NCI-H1092 (cell line): ENCODE measurements at regions not wholly inside any gene's neighbourhood (a gene's known extent, or its start where the extent isn't known, plus 50 kb on each side); places are given as distances from the start of the nearest gene placed in this dataset.
"Not testable (repeated sequence)": the region's sequence is repeated elsewhere in the genome, so short reads cannot be mapped to it uniquely, and the experiment has no call there.

Source experiments
- DNase-seq: peaks from one replicate; lab custom pipeline; 2025; lab: John Stamatoyannopoulos, UW

DNA sequence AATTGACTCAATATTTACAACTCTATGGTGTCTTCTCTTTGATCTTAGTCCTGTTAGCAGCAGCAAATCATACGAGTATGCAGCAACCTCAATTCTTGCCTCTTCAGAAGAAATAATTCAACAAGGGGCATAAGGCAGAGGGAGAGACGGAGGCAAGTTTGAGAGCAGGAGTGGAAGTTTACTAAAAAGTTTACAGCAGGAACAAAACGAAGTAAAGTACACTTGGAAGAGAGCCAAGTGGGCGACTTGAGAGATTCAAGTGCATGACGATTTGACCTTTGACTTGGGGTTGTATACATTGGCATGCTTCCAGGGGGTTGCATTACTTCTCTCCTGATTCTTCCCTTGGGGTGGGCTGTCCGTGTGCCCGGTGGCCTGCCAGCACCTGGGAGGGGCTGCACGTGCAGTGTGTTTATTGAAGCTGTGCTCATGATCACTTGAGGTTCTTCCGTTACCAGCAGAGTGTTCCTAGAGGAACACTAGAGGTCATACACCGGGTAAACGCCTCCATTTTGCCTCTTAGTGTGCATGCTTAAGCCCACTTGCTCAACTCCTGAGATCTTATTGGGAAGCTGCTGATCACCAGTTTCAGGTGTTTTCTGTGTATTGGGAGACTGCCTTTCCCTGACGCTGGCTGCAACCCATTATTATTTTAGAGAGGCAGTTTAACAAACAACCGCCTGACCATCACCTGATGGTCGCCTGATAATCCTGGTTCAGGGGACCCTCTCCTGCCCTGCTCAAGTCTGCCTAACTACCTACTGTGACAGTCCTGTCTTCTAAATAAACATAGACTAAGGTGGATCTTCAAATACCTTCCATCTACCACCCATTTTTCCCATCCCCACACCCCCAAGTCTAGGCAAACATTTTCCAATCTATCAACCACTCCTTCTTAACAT, 172.4 kb upstream of the MYLIP start:
- DNase-seq = no peak

DNA sequence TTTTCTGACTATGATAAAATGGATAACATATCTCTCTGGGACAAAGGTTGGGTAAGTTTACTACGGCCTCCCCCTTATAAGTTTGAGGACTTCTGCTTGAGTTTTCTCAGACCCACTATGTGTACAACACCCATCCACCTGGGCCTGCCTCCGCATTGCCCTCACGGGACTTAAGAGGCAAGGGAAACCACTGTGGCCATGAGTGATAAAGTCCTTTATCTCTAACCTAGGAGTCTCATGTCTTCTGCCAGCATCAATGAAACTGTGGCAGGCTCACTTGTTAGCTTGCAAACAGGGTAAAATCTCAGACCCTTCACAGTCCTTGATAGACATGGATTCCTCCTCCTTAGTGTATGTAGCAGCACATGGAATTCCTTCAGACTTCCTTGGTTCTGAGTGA, 173.4 kb upstream of the MYLIP start:
- DNase-seq = no peak

DNA sequence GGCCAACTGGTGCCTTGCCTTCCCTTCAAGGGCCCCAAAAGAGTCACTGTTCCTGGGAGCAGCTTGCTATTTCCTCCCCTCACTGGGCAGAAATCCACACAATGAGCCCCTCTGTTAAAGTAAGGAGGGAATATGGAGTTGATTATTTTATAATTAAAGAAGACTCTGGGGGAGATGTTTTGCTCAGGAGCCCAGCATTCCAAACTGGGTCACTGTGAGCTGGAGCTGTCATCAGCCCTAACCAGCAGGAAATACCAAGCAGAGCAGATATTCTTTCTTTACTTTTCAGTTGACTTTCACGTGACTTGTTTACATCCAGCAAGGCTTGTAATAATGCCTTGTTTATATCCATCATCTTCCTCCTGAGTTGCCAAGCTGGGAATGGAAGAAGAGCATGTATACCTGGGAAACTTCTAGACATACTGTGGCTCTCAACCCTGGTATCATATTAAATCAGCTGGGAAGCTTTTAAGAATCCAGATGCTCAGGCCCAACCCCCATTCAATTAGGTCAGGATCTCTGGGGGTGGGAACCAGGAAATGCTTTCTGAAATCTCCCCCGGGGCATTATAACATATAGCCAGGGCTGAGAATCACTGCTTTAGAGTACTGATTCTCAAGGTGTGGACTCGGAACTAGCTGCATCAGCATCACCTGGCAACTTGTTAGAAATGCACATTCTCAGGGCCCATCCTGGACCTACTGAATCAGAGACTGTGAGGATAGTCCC, 175.6 kb upstream of the MYLIP start:
- no peak for DNase-seq

DNA sequence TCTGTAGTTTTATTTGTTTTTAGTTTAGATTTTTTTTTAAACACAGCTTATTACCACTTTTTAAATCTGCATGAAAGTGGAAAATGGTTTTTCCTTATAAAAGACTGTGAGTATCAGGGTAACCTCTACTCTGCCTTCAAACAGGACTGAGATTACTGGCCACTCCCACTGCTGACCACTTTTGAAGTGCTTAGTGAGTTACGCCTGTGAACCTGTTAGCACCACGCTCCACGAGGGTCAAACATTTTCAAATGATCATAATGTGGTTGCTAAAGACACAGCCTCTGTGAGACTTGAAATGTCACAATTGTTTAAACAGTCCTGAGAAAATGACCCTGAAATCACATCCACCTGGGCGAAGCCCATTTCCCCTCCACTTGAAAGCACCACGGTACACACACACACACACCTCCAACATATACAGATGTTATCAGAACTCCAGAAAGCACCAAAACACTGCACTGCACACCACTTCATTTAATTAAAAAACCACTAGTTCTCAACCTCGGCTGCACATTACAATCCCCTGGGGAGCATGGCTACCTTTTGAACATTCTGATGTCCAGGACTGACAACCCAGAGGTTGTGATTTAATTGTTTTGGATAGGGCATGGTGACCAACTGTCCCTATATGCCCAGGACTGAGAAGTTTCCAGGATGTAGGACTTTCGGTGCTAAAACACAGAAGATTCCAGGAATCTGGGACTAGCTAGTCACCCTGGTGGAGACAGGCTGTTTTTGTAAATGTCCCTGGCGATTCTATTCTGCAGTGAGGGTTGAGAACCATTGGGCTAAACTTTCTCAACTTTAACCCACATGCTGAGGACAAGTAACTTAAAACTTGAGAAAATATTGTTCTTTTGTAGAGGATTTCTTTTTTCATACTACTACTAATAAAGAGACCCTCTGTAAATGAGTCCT, 176.4 kb upstream of the MYLIP start:
- DNase-seq = no peak

DNA sequence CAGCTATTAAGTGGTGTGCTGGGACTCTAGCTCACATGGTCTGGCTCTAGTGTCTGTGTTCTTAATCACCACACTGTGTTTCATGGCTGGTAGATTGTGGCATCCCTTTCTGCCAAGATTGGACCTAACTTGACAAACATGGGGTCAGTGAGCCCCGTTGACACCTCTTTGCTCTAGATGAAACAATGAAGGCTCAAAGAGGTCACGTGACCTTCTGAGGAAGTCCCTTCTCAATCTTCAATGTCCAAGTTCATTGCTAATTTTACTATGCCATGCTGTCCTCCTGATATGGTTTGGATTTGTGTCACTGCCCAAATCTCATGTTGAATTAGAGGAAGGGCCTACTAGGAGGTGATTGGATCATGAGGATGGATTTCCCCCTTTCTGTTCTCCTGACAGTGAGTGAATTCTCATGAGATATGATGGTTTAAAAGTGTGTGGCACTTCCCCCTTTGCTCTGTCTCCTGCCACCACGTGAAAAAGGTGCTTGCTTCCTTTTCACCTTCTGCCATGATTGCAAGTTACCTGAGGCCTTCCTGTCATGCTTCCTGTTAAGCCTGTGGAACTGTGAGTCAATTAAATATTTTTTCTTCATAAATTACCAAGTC, 177.8 kb upstream of the MYLIP start:
- no peak for DNase-seq

DNA sequence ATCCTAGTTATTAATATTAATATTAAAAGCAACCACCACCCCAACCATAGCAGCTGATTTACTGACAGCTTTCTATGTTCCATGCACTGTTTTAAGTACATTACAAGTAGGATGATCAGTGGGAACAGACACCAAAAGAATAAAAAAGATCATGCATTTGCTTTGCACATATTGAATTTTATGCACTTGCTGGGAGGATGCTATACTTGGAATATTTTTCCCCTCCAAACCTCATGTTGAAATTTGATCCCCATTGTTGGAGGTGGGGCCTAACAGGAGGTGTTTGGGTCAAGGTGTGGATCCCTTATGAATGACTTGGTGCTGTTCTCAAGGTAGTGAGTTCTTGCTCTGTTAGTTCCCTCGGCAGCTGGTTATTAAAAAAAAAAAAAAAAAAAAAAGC, 178.9 kb upstream of the MYLIP start:
- no peak for DNase-seq

DNA sequence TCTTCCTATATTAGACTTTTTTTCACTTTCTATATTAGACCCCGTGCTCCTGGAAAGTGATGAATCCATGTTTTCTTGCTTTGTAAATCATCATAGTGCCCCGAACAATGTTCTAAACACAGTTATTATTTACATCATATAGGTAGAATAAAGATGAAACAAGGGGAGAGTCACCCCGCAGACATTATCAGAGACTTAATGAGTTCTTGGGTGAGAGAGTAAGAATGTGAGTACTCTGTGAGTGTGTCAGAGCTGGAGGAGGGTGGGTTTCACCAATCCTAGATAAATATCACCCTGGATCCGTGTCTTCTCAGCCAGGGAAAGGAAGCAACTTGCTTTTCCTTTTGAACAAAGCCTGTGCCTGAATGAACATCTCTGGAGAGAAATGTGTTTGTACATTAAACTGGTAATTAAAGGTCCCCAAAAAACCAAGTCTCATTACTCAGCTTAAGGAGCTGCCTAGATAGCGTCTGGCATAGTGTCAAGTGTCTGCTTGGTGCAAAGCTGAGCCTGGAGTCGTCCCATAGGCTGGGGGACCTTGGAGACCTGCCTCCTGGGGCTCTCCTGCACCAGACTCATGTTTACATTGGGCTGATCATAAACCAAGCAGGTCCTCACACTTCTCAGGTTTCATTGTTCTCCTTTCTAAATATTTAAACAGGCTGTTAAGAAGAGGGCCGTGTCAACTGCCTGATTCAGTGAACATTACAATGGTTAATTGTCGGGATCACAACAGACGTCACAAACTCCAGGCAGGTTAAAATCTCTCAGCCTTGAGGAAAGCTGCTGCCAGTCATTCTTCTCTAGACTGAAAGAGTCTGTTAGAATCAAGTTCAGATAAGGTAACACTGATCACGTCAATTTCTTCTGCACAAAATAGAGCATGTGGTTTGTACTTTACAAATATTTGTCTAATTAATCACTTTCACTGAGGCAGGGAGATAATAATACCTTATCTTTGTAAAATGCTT, 179.7 kb upstream of the MYLIP start:
- peak; percentile 38 for DNase-seq

DNA sequence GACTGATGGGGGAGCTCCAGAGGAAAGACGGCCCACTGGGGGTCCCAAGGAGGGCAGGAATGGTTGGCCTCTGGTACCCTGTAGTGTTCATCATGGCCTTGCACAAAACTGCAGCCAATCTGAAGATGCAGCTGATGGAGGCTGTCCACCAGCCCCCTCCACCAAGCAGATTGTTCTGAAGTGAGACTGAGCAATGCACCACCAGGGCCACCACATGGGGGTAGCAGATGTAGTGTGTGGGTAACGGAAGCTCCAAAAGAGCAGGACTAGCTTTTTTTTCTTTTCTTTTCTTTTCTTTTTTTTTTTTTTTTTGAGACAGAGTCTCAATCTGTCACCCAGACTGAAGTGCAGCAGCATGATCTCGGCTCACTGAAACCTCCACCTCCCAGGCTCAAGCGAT, 181.0 kb upstream of the MYLIP start:
- DNase-seq = no peak

DNA sequence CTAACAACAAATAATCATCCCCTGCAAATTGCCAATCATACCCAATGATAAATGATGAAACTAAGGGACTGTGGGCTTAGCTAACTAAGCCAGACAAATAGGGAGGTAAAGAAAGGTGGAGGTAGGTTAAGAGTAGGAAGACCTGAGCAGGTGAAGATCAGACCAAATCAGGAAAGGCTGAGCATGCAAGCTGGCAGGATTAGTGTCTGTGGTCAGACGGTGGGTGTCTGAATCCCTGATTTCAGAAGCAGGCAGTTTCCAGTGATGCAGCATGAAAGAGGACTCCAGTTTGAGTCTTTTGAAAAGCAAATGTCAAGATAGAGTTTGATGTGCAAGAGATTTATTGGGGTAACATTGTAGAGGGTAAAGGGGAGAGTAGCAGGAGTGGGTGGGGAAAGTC, 181.4 kb upstream of the MYLIP start:
- no peak for DNase-seq

DNA sequence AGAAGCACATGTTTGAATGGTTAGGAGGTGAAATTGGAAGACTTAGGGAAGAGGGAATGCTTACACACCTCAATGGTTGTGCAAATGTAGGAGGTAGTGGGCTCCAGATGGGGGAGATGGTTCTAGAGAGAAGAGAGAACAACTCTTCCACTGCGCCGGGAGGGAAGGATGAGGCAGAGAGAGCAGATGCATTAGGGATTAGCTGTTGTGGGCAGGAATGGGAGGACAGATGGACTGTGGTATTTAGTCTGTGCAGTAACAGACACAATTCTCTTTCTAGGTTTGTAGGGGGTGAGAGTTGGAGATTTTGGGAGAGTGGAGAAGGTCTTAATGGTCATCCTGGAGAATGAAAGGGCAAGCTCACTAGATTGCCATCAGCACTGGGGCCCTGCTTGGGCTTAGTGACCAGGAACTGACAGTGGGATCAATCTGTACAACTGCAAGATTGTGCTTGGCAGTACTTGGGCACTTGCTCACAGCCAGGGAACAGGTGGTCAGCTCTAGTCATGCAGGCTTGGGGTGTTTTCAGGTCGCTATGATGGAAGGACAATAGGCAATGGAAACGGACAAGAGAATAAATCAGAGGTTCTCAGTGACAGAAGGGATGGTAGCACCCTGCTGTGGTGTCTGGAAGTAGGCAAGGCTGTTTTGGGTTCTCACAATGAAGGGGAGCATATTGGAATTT, 182.0 kb upstream of the MYLIP start:
- no peak for DNase-seq

DNA sequence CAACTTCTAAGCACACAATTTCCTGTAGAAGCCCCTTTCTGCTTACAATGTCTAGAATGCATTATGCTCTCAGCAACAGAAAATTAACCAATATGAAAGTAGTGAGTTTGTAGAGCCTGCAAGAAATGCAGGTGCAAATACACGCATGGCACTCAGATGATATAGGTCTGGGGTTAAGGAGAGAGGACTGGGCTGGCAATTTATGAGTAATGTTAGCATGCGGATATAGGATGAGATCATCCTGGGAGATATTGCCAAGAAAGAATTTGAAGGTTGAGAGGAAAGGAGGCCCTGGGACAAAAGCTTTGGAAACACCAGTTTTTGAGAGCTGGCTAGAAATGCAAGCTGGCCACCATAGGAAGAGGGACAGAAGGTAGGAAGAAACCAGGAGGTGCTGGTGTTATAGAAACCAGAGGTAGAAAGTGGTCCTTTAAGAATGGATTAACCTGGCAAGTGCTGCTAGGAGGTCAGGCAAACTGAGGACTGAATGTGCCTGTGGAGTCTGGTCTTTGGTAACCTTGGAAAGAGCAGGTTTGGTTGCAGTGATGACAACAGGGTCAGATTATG, 183.2 kb upstream of the MYLIP start:
- no peak for DNase-seq

DNA sequence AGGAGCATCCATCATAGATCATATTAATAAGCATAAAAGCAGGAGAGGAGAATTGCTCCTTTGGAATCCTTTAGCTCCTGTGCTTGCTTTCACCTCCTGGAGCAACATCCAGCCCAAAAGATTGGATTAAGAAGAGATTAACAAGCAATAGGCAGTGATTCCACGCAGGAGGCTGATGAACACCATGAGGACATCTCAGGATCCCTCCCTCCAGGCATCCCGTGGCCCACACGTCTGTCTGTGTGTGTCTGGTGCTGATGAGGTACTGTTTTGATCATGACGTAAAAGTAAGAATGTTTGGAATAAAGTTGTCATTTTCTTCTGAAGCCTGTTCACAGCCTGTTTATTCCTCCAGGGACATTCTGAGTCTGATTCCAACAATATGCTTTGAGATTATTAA, 185.5 kb upstream of the MYLIP start:
- no peak for DNase-seq

DNA sequence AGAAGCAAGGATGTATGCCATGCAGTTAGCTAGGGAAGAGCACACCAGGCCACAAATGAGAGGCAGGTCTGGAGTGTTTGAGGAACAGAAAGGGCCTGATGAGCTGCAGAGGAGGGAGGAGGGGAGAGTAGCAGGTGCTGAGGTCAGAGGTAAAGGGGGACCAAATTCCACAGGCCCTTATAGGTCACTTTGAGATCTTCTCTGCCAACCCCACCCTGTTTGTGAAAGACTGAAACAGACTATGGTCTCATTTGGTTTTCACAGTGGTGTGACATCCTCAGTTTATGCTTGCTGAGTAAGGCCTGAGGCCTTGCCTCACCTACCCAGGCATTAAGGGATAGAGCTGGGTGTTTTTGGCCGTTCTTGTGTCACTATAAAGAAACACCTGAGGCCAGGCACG, 187.7 kb upstream of the MYLIP start:
- no peak for DNase-seq

DNA sequence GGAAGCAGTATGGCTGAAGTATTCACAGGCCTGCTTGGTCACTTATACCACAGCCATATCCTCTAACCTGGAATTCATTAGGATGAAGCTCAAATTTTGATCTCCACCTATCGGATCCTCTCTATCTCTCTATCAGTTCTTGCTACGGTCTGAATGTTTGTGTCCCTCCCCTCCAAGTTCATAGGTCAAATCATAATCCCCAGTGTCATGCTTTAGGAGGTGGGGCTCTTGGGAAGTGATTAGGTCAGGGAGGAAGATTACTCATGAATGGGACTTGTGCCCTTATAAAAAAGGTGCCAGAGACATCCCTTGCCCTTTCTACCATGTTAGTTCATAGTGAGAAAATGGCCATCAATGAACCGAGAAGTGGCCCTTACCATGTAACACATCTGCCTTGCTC, 190.8 kb upstream of the MYLIP start:
- no peak for DNase-seq

DNA sequence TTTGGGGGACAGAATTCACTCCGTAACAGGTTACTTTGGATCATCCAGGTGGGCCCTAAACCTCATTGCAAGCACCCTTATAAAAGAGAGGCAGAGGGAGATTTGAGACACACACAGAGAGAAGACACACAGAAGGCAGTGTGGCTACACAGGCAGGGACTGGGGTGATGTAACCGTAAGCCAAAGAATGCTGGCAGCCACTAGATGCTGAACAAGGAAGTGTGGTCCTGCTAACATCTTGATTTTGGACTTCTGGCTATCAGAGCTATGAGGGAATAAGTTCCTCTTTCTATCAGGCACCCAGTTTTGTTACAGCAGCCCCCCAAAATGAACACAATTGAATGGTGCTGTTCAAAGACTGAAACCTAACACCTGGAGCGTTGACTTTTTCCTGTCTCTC, 191.3 kb upstream of the MYLIP start:
- DNase-seq = no peak

DNA sequence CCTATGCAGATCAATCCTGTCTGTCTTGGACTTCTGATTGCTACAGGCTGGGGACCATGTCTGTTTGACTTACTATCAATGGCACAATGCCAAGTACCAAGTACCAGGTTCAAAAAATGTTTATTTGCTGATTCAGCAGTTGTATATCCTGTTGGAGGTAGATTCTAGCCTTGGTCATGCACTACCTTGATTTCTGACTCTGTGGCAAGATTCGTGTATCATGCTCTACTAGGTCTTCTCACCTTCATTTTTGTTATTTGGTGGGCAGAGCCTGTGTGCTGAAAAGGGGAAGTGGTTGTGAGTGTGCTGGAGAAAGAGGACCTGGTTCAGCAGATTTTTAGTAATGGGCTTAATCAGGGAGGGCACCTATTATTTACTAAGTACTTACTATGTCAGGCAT, 192.4 kb upstream of the MYLIP start:
- DNase-seq = no peak

DNA sequence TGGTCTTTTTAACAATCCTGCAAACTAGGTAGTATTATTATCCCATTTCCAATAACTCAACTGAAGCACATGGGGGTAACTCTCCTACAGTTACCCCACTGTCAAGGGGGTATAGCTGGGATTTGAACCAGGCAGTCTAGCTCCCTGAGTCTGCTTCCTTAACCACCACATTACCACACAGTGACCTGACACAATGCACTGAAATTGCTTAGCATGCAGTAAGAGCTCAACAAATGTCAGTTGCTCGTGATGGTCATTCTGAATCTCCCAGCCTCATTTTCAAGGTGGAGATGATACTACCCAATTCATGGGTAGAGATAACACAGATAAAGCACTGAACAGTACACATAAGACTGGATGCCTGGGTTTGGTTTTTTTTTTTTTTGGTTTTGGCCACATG, 193.2 kb upstream of the MYLIP start:
- DNase-seq = no peak

DNA sequence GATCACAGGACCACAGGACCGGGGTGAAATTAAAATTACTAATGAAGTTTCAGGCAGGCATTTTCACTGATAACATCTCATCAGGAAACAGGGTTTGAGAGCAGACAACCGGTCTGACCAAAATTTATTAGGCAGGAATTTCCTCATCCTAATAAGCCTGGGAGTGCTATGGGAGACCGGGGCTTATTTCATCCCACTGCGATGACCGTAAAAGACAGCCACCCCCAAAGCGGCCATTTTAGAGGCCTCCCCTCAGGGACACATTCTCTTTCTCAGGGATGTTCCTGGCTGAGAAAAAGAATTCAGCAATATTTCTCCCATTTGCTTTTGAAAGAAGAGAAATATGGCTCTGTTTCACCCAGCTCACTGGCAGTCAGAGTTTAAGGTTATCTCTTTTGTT, 197.2 kb upstream of the MYLIP start:
- DNase-seq = not testable (repeated sequence)

DNA sequence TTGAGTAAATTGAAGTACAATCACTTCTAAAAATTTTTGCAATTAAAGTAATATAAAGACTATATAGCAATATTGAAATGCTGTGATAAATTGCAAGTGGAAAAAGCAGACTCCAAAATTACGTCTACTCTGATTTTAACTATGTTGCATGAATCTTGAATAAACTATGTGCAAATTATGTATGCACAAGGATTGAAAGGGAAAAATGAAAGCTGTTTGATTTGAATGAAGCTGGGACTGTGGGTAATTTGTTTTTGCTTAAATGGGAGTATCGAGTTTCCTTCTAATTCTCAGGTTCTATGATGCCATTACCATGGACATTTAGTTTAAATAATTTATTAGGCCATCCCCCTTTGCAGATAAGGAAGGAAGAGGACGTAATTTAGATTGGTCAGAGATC, 198.7 kb upstream of the MYLIP start:
- DNase-seq = no peak

DNA sequence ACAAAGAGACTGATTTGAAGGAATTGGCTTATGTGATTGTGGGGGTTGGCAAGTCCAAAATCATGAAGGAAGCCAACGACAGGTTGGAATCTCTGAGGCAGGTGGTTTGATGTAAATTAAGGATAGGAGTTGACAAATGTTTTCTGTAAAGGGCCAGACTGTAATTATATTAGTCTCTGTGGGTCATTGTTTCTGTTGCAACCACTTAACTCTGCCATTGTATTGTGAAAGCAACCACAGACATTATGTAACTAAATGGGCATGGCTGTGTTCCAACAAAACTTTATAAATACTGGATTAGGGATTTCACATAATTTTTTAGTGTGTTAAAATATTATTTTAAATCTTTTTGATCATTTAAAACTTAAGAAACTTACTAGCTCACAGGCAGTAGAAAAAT, 199.2 kb upstream of the MYLIP start:
- DNase-seq = no peak
